NCI-H69 (cell line): ENCODE measurements at regions not wholly inside any gene's neighbourhood (a gene's known extent, or its start where the extent isn't known, plus 50 kb on each side); places are given as distances from the start of the nearest gene placed in this dataset.

Experiments used
- DNase-seq: peaks from one replicate; lab custom pipeline; 2025; lab: John Stamatoyannopoulos, UW

DNA sequence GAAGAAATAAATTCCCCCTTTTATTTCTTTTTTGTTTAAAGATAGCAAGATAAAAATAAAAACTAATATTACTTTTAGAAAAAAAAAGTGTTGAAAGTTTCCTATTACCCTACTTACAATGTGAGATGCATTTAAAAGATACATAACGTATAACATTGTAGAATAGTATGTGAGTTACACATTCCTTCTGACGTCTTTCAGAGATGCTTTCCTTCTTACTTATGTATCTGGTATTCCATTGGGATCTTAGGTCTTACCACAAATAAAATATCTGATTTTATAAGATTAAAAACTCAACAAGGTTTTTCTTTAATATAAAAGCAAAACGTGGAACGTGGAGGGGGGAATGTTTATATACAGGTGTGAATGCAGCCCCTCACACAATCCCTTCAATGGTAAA lies 147.2 kb upstream of the ETS2 start:
- no peak for DNase-seq

DNA sequence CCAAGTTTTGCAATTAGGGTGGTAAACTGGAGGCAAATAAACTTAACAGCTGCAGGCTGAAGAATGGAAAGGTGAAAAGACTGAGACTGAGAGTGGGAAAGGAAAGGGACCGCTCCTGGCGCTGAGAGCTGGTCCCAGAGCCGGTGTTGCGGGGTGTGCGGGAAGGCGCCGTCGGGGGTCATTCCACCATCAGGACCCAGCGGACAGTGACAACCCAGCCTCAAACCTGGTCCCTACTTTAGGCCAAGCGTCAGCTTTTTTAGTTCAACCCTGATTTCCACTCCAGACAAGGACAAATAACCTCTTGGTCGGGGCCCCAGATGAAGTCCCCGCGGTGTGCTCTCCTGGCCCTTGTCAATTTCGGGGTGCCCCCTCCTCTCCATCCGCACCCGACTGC lies 145.8 kb upstream of the ETS2 start:
- no peak for DNase-seq

DNA sequence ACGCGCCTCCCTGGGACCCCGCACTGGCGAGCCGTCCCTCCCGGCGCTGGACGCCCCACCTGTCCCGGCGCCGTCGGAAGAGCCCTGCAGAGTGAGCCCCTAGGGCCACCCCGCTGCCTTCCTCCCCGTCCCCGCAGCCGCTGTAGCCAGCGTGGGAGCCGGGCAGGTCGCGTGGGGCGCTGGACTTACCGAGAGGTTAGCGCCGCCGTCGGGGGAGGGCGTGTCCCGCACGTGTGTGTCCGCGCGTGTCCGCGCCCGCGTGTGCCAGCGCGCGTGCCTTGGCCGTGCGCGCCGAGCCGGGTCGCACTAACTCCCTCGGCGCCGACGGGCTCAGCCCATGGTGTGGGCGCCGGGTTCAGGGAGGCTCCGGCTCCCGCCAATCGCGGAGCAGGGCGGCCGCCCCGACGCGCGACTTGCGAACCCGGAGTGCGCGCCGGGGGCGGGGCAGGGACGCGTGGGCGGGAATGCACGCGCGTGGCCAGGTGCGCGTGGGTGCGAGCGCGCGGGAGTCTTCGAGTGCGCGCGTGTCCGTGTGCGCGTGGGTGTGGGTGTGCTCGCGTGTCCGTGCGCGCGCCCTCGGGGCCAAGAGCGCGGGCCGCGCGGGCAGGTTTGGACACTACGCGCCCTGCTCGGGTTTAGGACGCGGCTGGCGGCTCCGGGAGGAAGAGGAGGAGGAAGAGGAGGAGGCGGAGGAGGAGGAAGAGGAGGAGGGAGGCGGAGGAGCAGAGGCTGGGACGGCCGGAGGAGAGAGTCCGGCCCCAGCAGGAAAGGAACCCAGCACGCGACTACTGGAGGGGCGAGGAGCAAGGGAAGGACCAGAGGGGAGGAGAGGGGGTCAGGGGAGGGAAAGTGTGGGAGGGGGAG lies 145.2 kb upstream of the ETS2 start:
- peak; percentile 24 for DNase-seq

GRCh38 chr21:38661197-38661871 lies 144.4 kb upstream of the ETS2 start:
- peak; percentile 22 for DNase-seq

DNA sequence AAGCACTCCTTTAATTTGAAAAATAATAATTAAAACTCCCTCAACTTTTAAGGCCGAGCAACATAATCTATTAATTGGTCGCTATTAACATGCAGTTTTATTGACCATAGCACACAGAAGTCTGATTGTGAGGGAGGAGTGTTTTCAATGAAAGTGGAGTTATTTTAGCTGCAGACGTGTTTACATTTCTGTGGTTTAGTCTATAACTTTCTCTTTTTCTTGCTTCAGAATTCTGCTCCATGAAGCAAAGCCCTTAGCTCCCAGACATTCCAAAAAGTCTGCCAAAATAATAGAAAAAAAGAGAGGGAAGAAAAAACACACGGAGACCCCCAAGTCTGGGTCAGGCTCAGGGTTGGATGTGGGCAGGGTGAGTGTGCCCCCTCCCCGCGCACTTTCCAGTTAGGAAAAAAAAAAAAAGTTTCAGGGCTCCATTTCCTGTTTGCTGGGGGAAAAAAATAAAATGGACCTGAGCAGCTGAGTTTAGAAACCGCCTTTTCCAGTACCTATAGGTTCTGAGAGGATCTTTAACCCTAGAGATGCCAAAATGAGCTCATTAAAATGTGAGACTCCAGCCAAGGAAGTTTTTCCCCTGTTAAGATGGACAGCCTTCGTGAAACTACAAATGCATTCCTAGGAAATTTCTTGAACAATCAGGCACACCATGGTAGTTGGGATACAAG lies 143.7 kb upstream of the ETS2 start:
- DNase-seq = no peak

GRCh38 chr21:38663282-38663681 lies 142.4 kb upstream of the ETS2 start:
- DNase-seq = no peak

GRCh38 chr21:38664315-38664714 lies 141.4 kb upstream of the ETS2 start:
- DNase-seq = no peak

DNA sequence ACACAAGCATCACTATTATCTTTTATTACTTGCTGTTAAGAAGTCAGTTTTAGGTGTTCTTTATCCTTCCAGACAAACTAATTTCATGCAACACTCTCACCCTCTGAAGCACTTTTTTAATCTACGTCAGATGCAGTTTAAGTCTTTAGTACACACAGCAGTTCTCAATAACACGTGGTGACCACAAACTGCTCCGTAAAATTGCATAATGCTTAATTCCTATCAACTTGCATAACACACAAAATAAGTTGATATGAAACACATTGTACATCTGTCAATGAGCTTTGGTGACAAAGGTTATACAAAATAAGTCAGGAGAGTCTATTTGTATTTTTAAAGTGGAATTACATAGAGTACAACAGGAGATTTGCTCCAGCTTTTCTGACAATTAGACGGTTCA lies 140.9 kb upstream of the ETS2 start:
- DNase-seq = no peak

- DNase-seq = no peak
Measured at GRCh38 chr21:38667291-38667870, 138.3 kb upstream of the ETS2 start.

GRCh38 chr21:38668067-38668466 lies 137.7 kb upstream of the ETS2 start:
- no peak for DNase-seq

- DNase-seq = no peak
Measured at GRCh38 chr21:38668541-38668940, 137.2 kb upstream of the ETS2 start.

- peak; percentile 25 for DNase-seq
Measured at GRCh38 chr21:38669186-38669585, 136.5 kb upstream of the ETS2 start.

GRCh38 chr21:38670861-38671260 lies 134.9 kb upstream of the ETS2 start:
- DNase-seq = no peak

DNA sequence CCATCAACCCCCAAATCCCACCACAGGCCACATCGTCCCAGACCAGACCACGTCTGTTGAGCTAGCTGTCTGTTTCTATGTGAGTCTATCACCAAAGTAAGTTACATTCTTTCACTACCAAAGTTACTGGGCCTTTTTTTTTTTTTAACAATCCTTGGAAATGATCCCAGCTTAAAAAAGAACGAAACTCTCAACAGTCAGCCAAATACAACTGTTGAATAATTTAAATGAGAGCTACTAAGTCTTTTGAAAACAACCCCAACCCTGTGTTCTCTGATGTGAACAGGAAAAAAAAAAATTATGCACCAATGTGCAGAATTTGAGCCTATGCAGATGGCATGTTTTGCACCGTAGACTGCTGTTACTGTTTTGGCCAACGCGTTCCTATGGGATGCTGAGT lies 134.0 kb upstream of the ETS2 start:
- no peak for DNase-seq

DNA sequence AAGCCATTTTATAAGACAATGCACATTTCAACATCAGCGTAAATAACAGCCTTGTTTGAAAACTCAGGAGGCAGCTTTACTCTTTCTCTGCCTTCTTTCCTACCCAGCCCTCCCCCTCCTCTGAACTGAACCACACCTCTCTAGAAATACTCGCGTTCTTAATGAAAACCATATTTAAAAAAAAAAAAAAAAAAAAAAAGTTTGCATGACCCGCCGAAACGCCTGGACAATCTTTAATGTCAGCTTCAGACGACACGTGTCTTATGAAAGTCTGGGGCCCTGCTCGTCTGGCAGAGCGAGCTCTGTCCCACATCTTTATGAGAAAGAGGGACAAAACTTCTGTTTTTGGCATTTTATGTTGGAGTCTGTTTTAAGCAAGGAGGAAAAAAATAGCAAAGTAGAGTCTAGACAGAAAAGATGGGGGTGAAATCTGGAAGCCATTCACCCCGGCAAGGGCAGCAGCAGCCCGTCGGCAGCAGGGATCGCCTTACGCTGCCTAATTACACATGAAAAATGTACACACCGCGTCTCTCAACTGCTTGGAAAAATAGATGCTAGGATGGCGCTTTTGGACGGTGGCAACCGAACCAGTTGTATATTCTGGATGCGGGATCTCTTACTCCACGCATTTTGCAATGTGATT lies 130.4 kb upstream of the ETS2 start:
- peak; percentile 21 for DNase-seq

DNA sequence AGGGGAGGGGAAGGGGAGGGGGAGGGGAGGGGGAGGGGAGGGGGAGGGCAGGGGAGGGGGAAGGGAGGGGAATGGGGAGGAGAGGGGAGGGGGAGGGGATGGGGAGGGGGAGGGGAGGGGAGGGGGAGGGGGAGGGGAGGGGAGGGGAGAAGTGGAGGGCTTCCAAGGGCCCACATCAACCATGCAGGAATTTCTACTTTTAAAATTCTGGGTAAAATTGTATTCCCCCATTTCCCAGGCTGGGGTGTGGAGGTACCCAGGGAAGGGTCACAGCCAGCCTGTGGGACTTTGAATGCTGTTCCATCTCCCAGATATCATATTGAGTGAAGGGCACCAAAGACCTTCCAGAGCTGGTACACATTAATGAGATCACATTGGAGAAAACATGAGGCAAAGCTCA lies 126.9 kb upstream of the ETS2 start:
- no peak for DNase-seq

GRCh38 chr21:38679534-38679933 lies 126.2 kb upstream of the ETS2 start:
- no peak for DNase-seq

GRCh38 chr21:38680401-38680800 lies 125.3 kb upstream of the ETS2 start:
- no peak for DNase-seq

- no peak for DNase-seq
Measured at GRCh38 chr21:38683222-38683621, 122.5 kb upstream of the ETS2 start.

DNA sequence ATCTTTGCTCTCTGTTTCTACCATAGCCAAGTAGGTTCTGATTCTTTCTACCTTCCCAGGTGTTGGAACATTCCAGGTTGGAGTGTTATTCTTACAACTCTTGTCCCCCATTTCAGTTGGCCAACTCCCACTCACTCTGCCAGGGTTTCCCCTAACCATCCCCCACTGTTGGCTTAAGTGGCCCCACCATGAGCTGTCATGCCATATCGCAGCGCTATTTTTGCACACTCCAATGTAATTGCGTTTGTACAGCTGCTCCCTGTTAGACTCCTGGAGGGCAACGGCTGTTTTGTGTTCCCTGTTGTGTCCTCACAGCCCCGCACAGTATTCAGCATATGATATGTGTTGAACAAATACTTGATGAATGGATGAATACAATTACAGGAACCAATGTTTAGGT lies 117.7 kb upstream of the ETS2 start:
- peak; percentile 92 for DNase-seq

DNA sequence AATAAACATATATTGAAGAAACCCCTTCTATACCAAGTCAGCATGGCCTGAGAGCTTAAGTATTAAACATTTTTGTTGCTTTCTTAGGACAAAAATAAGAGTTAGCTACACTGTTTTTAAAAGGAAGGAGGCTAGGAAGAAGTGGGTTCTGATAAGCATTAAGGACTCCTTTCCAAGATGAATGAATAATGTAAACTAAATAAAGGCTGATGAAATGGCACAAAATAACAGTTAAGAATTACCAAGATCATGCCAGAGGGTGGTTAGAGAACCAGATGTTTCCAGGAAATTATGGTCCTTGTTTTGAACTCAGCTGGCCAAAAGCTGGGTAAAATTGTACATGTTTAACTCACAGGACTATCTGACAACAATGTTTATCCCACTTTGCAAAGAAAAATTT lies 114.1 kb upstream of the ETS2 start:
- no peak for DNase-seq

DNA sequence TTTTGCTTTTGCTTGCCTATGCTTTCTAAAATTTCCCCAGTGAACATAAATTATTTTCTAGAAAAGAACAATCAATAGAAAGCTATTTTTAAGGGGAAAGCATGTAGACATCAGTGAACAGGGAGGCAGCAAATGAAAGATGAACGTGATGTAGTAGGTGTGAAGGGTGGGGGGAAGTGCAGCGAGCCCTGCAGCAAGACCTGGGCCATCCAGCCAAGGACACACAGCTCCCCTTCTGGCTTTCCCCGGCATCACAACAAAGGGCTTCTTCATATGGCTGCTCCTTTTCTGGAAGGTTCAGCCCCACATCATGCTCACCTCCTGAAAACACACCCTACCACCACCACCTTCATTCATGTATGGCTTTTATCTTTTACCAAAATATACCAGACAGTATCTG lies 109.2 kb upstream of the ETS2 start:
- peak; percentile 7 for DNase-seq
